IPS-NIHi7 (cell line): ENCODE measurements at regions not wholly inside any gene's neighbourhood (a gene's known extent, or its start where the extent isn't known, plus 50 kb on each side); places are given as distances from the start of the nearest gene placed in this dataset.

Experiments used
- DNase-seq: peaks from one replicate; pipeline ENCODE4 v3.0.0; 2012; ENCODE audit warnings: mixed read lengths; ENCODE audit errors: extremely low spot score

DNA sequence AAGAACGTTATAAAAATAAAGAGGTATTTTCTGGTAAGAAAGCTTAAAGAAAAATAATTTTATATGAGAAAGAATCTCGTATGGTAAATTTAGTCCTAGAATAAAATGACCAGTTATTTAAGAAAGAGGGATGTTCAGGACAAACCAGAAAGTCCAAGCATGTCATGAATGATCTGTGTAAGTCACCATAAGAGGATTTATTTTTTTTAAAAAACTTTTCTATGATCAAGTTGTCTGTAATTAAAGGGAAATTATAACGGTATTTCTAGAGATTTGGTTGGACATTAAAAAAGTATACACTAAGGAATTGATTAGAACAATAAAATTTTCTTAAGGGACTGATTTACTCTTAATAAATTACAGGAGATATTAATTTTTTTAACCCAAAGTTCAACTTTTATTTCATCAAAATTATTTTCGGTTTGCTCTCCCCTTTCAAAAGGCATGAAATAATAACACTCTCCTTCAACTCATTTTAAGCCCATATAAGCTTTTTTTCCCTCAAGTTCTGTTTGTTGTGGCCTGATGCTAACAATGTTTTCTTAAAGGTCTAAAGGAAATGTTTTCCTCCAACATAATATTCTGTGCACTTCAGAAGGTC, 49.9 kb upstream of the CPSF6 start:
- no peak for DNase-seq
